Kidney epithelial cell (primary cell): ENCODE measurements at regions not wholly inside any gene's neighbourhood (a gene's known extent, or its start where the extent isn't known, plus 50 kb on each side); places are given as distances from the start of the nearest gene placed in this dataset.

Experiments
- DNase-seq: peaks from one replicate; pipeline ENCODE4 v3.0.0-alpha.2; 2010; ENCODE audit warnings: low read depth
- H3K27me3 ChIP-seq: 2 replicates; pipeline ENCODE4 v1.6.0; 2011; ENCODE audit warnings: low read length; ENCODE audit not compliant: control insufficient read depth, insufficient read depth
- H3K36me3 ChIP-seq: 2 replicates; pipeline ENCODE4 v1.5.1; 2011; ENCODE audit warnings: low read length; ENCODE audit not compliant: control insufficient read depth, insufficient read depth
- H3K4me3 ChIP-seq: 2 replicates; pipeline ENCODE4 v1.5.1; 2011; ENCODE audit warnings: low read depth, mild to moderate bottlenecking, control low read depth, low read length
- CTCF ChIP-seq: IDR thresholded peaks from 2 replicates; pipeline ENCODE4 v1.5.1; 2011; ENCODE audit warnings: mild to moderate bottlenecking, moderate library complexity, low read length, control low read depth, inconsistent platforms; ENCODE audit not compliant: insufficient read depth, poor library complexity, severe bottlenecking

- Histone ChIP-seq H3K36me3 (no peaks in the 10 kb centered on the region), H3K4me3 (no peak overlapping the region), H3K27me3 (no peaks in the 10 kb centered on the region)
- no peak for DNase-seq
- TF ChIP-seq CTCF, result no peak
Observed at GRCh38 chr7:4439444-4439843, 242.7 kb upstream of the FOXK1 start.

GRCh38 chr7:4444106-4444505, 238.0 kb upstream of the FOXK1 start:
- no peaks in the 10 kb centered on the region for H3K27me3 ChIP-seq
- no peak for DNase-seq
- no peaks in the 10 kb centered on the region for H3K36me3 ChIP-seq
- H3K4me3 ChIP-seq, result no peak overlapping the region
- TF ChIP-seq CTCF, result no peak

DNA sequence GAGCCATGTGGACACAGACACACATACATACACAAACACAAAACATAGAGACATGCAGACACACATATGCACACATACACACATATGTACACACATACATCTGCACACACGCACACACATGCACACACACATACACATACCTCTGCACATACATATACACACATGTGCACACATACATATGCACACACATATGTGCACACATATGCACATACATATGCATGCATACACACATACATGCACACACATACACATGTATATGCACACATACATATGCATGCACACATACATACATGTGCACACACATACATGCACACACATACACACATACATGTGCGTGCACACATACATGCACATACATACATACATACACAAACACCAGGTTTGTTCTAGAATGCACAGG, 236.3 kb upstream of the FOXK1 start:
- Histone ChIP-seq H3K4me3 (no peak overlapping the region), H3K36me3 (no peaks in the 10 kb centered on the region), H3K27me3 (no peaks in the 10 kb centered on the region)
- TF ChIP-seq CTCF, result no peak
- DNase-seq, result no peak

DNA sequence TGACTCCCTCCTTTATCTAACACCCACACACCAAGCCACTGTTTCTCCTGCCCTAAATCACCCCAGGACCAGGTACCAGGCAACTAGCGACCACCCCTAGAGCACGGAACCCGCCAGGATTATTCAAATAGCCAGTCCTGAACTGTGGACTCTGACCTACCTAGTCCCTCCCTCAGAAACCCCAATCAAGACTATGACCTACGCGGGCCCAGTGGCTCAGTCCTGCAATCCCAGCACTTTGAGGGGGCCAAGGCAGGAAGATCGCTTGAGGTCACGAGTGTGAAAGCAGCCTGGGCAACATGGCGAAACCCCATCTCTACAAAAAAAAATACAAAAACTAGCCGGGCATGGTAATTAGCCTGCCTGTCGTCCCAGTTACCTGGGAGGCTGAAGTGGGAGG, 232.8 kb upstream of the FOXK1 start:
- Histone ChIP-seq H3K36me3 (no peaks in the 10 kb centered on the region), H3K4me3 (no peak overlapping the region), H3K27me3 (no peaks in the 10 kb centered on the region)
- no peak for TF ChIP-seq CTCF
- no peak for DNase-seq

DNA sequence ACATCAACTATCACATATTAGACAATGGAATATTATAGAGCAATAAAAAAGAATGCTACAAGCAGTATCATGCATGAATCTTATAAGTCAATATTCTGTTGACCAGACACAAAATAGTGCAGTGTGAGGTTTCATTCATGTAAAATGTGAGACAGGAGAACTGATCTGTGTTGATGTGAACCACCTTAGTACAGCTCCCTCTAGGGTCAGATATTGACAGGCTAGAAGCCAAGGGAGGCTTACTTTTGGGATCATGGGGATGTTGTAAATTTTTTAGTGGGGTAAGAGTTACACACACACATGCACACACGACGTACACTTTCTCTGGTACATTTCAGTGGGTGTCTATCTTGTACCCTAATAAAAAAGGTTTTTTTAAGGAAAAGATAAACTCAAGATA, 231.6 kb upstream of the FOXK1 start:
- H3K27me3 ChIP-seq, result no peaks in the 10 kb centered on the region
- no peak for DNase-seq
- H3K36me3 ChIP-seq, result no peaks in the 10 kb centered on the region
- no peak for TF ChIP-seq CTCF
- no peak overlapping the region for H3K4me3 ChIP-seq

GRCh38 chr7:4460597-4460996, 221.5 kb upstream of the FOXK1 start:
- DNase-seq, result no peak
- no peaks in the 10 kb centered on the region for H3K36me3 ChIP-seq
- no peaks in the 10 kb centered on the region for H3K27me3 ChIP-seq
- no peak overlapping the region for H3K4me3 ChIP-seq
- no peak for TF ChIP-seq CTCF
